H9 (cell line): ENCODE measurements at regions not wholly inside any gene's neighbourhood (a gene's known extent, or its start where the extent isn't known, plus 50 kb on each side); places are given as distances from the start of the nearest gene placed in this dataset.

ENCODE experiments used
- DNase-seq: peaks from one replicate; pipeline ENCODE4 v3.0.0-alpha.2; 2017
- H2AFZ ChIP-seq: one replicate; pipeline ENCODE4 v1.6.1; 2013; ENCODE audit warnings: mild to moderate bottlenecking, low read length, control low read depth, moderate library complexity
- H2AK5ac ChIP-seq: 2 replicates; pipeline ENCODE4 v1.6.1; 2013; ENCODE audit warnings: low read length, control low read depth, mixed read lengths; ENCODE audit not compliant: insufficient read length
- H2BK120ac ChIP-seq: one replicate; pipeline ENCODE4 v1.6.1; 2013; ENCODE audit warnings: low read depth, mild to moderate bottlenecking, low read length, control low read depth, inconsistent platforms; ENCODE audit not compliant: poor library complexity, severe bottlenecking
- H2BK12ac ChIP-seq: 2 replicates; pipeline ENCODE4 v1.6.1; 2013; ENCODE audit warnings: low read length, control low read depth, mixed read lengths, low read depth; ENCODE audit not compliant: insufficient read length
- H2BK15ac ChIP-seq: 2 replicates; pipeline ENCODE4 v1.6.1; 2013; ENCODE audit warnings: low read depth, low read length, control low read depth
- H2BK20ac ChIP-seq: one replicate; pipeline ENCODE4 v1.6.1; 2013; ENCODE audit warnings: low read depth, mild to moderate bottlenecking, low read length, control low read depth, inconsistent platforms; ENCODE audit not compliant: poor library complexity, severe bottlenecking
- H2BK5ac ChIP-seq: 2 replicates; pipeline ENCODE4 v1.6.1; 2013; ENCODE audit warnings: low read length, control low read depth, mixed read lengths; ENCODE audit not compliant: insufficient read length
- H3K14ac ChIP-seq: 2 replicates; pipeline ENCODE4 v1.6.1; 2013; ENCODE audit warnings: low read length, control low read depth; ENCODE audit not compliant: insufficient read depth
- H3K18ac ChIP-seq: 2 replicates; pipeline ENCODE4 v1.6.1; 2013; ENCODE audit warnings: low read depth, mild to moderate bottlenecking, mixed read lengths, low read length, control low read depth; ENCODE audit not compliant: insufficient read length
- H3K23ac ChIP-seq: 2 replicates; pipeline ENCODE4 v1.6.1; 2013; ENCODE audit warnings: low read length, control low read depth, mixed read lengths, low read depth; ENCODE audit not compliant: insufficient read length
- H3K23me2 ChIP-seq: 2 replicates; pipeline ENCODE4 v1.6.1; 2013; ENCODE audit warnings: low read depth, mild to moderate bottlenecking, mixed read lengths, low read length, control low read depth; ENCODE audit not compliant: insufficient read length, poor library complexity, severe bottlenecking
- H3K27ac ChIP-seq: 2 replicates; pipeline ENCODE4 v1.5.1; 2013; ENCODE audit warnings: low read length, control low read depth, mixed read lengths, low read depth; ENCODE audit not compliant: insufficient read length
- H3K27me3 ChIP-seq: 2 replicates; pipeline ENCODE4 v1.6.1; 2013; ENCODE audit warnings: low read length, control low read depth, inconsistent platforms; ENCODE audit not compliant: insufficient read depth
- H3K4ac ChIP-seq: 2 replicates; pipeline ENCODE4 v1.6.1; 2013; ENCODE audit warnings: low read depth, mild to moderate bottlenecking, control low read depth, inconsistent platforms, low read length, moderate library complexity
- H3K4me1 ChIP-seq: 2 replicates; pipeline ENCODE4 v1.6.1; 2013; ENCODE audit warnings: low read length, control low read depth, inconsistent platforms; ENCODE audit not compliant: insufficient read depth
- H3K4me2 ChIP-seq: 2 replicates; pipeline ENCODE4 v1.6.1; 2013; ENCODE audit warnings: low read length, control low read depth, mixed read lengths; ENCODE audit not compliant: insufficient read length, insufficient read depth
- H3K56ac ChIP-seq: 2 replicates; pipeline ENCODE4 v1.6.1; 2013; ENCODE audit warnings: low read depth, mild to moderate bottlenecking, mixed read lengths, low read length, control low read depth; ENCODE audit not compliant: insufficient read length
- H3K79me1 ChIP-seq: 2 replicates; pipeline ENCODE4 v1.6.1; 2013; ENCODE audit warnings: low read depth, mild to moderate bottlenecking, moderate library complexity, low read length, control low read depth, inconsistent platforms; ENCODE audit not compliant: insufficient read depth, poor library complexity, severe bottlenecking
- H3K79me2 ChIP-seq: 2 replicates; pipeline ENCODE4 v1.6.1; 2013; ENCODE audit warnings: low read length, control low read depth, inconsistent platforms; ENCODE audit not compliant: insufficient read depth
- H3K9ac ChIP-seq: 2 replicates; pipeline ENCODE4 v1.6.1; 2013; ENCODE audit warnings: low read length, control low read depth, mixed read lengths; ENCODE audit not compliant: insufficient read length; ENCODE audit errors: extremely low read depth
- H3K9me3 ChIP-seq: one replicate; pipeline ENCODE4 v1.6.1; 2013; ENCODE audit warnings: low read depth, low read length, inconsistent platforms; ENCODE audit not compliant: control insufficient read depth
- H3T11ph ChIP-seq: one replicate; pipeline ENCODE4 v1.6.1; 2013; ENCODE audit warnings: mild to moderate bottlenecking, low read length, control low read depth, inconsistent platforms
- H4K20me1 ChIP-seq: one replicate; pipeline ENCODE4 v1.6.1; 2013; ENCODE audit not compliant: control insufficient read depth, insufficient read length, insufficient read depth
- H4K5ac ChIP-seq: 2 replicates; pipeline ENCODE4 v1.6.1; 2013; ENCODE audit warnings: low read depth, mild to moderate bottlenecking, mixed read lengths, low read length, control low read depth; ENCODE audit not compliant: insufficient read length
- H4K8ac ChIP-seq: replicated peaks from 2 replicates; pipeline ENCODE4 v1.6.1; 2013; ENCODE audit warnings: low read length, control low read depth, mixed read lengths, low read depth; ENCODE audit not compliant: insufficient read length
- H4K91ac ChIP-seq: 2 replicates; pipeline ENCODE4 v1.6.1; 2013; ENCODE audit warnings: low read depth, mild to moderate bottlenecking, moderate library complexity, mixed read lengths, low read length, control low read depth; ENCODE audit not compliant: insufficient read length
- H3K27ac Mint-ChIP-seq, 3 experiments: 2 replicates in 2 of 3; 3 replicates in 1 of 3; pipeline ENCODE4 v1.8.0; 2020 to 2021; ENCODE audit warnings: mixed read lengths in 3 of 3, mild to moderate bottlenecking in 1 of 3, moderate library complexity in 1 of 3
- H3K27me3 Mint-ChIP-seq: 2 replicates; pipeline ENCODE4 v1.8.0; 2021; ENCODE audit warnings: low read depth, mild to moderate bottlenecking, moderate library complexity, mixed read lengths
- H3K36me3 Mint-ChIP-seq, 3 experiments: 2 replicates in 2 of 3; 3 replicates in 1 of 3; pipeline ENCODE4 v1.8.0; 2020 to 2021; ENCODE audit warnings: low read depth in 3 of 3, mixed read lengths in 3 of 3; ENCODE audit not compliant: insufficient read depth in 1 of 3
- H3K4me1 Mint-ChIP-seq, 2 experiments: 2 replicates each; pipeline ENCODE4 v1.8.0; 2020; ENCODE audit warnings: mixed read lengths in 2 of 2
- H3K4me3 Mint-ChIP-seq, 2 experiments: 2 replicates in 1 of 2; 3 replicates in 1 of 2; pipeline ENCODE4 v1.8.0; 2020 to 2021; ENCODE audit warnings: mild to moderate bottlenecking in 2 of 2, mixed read lengths in 2 of 2, moderate library complexity in 1 of 2
- H3K9me3 Mint-ChIP-seq, 2 experiments: 2 replicates in 1 of 2; 3 replicates in 1 of 2; pipeline ENCODE4 v1.8.0; 2020; ENCODE audit warnings: mild to moderate bottlenecking in 2 of 2, mixed read lengths in 2 of 2, moderate library complexity in 1 of 2
- CTCF ChIP-seq: fragments of 200-600 bp; sonication (generic); conservative IDR thresholded peaks from 3 replicates; pipeline ENCODE4 v1.8.0; 2021; ENCODE audit warnings: antibody characterized with exemption, mild to moderate bottlenecking
- WGBS: extraction: QIAGEN DNeasy Blood & Tissue Kit; methylation state at CpG from one replicate; pipeline ENCODE4 v1.1.7; 2013; ENCODE audit warnings: missing lambda C conversion rate, low lambda C conversion rate, mixed read lengths; ENCODE audit not compliant: insufficient read length; ENCODE audit errors: extremely low coverage; 5-methylcytosine and 5-hydroxymethylcytosine counted together

GRCh38 chr2:44884231-44884630, 57.3 kb upstream of the SIX3 start:
- Mint-ChIP-seq H3K27me3 (peaks cover 6% of the 10 kb centered on the region), H3K27ac (no peak overlapping the region), H3K36me3 (no peaks in the 10 kb centered on the region), H3K9me3 (no peaks in the 10 kb centered on the region), H3K4me1 (peaks cover 25 to 37% of the 10 kb centered on the region in 2 experiments), H3K4me3 (no peak overlapping the region)
- H3K4ac ChIP-seq = no peak overlapping the region
- no peak overlapping the region for H3K18ac ChIP-seq
- no peak overlapping the region for H2BK15ac ChIP-seq
- H3K79me1 ChIP-seq = no peaks in the 10 kb centered on the region
- H4K91ac ChIP-seq = no peak overlapping the region
- H3K23me2 ChIP-seq = no peaks in the 10 kb centered on the region
- no peak overlapping the region for H2AFZ ChIP-seq
- no peak overlapping the region for H4K8ac ChIP-seq
- H3K27ac ChIP-seq = no peak overlapping the region
- no peak overlapping the region for H2AK5ac ChIP-seq
- TF ChIP-seq CTCF = no peak
- no peaks in the 10 kb centered on the region for H4K20me1 ChIP-seq
- no peak for DNase-seq
- no peak overlapping the region for H3K14ac ChIP-seq
- no peak overlapping the region for H2BK20ac ChIP-seq
- H3K56ac ChIP-seq = no peak overlapping the region
- H3K4me2 ChIP-seq = no peak overlapping the region
- H3K27me3 ChIP-seq = no peaks in the 10 kb centered on the region; the same call in 1 of the 2 replicates
- no peak overlapping the region for H3K9ac ChIP-seq
- no peak overlapping the region for H2BK5ac ChIP-seq
- no peaks in the 10 kb centered on the region for H3K9me3 ChIP-seq
- no peak overlapping the region for H2BK12ac ChIP-seq
- H3K4me1 ChIP-seq = peaks cover 8% of the 10 kb centered on the region
- no peak overlapping the region for H3K23ac ChIP-seq
- no peak overlapping the region for H4K5ac ChIP-seq
- H3K79me2 ChIP-seq = no peaks in the 10 kb centered on the region
- WGBS = no CpG with 5 or more reads among the region's 3 CpGs
- H3T11ph ChIP-seq = no peak overlapping the region
- no peak overlapping the region for H2BK120ac ChIP-seq
